B cell (primary cell): ENCODE measurements at regions not wholly inside any gene's neighbourhood (a gene's known extent, or its start where the extent isn't known, plus 50 kb on each side); places are given as distances from the start of the nearest gene placed in this dataset.

Experiments
- ATAC-seq: fragments of 200-7000 bp; cut with Tn5 transposase; one replicate; pipeline ENCODE4 v1.10.0; 2021; ENCODE audit warnings: low read depth, mild to moderate bottlenecking, moderate number of reproducible peaks, moderate library complexity
- CTCF ChIA-PET: fragments of 350-600 bp; sonication (Branson Sonifier 250); formaldehyde crosslinking; loops from one replicate; lab custom pipeline; 2021; ENCODE audit warnings: antibody characterized with exemption, inconsistent platforms; lab: Charles Lee
- POLR2A ChIA-PET: fragments of 350-600 bp; sonication (Branson Sonifier 250); formaldehyde crosslinking; loops from one replicate; lab custom pipeline; 2021; ENCODE audit warnings: antibody characterized with exemption; lab: Charles Lee
- DNase-seq: peaks from one replicate; pipeline ENCODE4 v3.0.0; 2013
- H2AFZ ChIP-seq: 2 replicates; pipeline ENCODE4 v1.6.1; 2012; ENCODE audit warnings: mild to moderate bottlenecking, low read depth, low read length; ENCODE audit not compliant: insufficient read depth, poor library complexity, severe bottlenecking
- H3K27ac ChIP-seq, 2 donors: 1 replicate in 1 of 2; 2 replicates in 1 of 2; pipeline ENCODE4 v1.5.1; 2012 to 2013; ENCODE audit warnings: low read length in 2 of 2, mild to moderate bottlenecking in 2 of 2, moderate library complexity in 1 of 2
- H3K27me3 ChIP-seq, 4 experiments: fragments of 200-600 bp in 1 of 4; sonication (generic) in 1 of 4; replicated peaks in 1 of 4; 1 replicate in 2 of 4; 2 replicates in 2 of 4; pipeline versions ENCODE4 v1.6.1 to v1.7.0; 2013 to 2016; ENCODE audit warnings: low read length in 3 of 4, mild to moderate bottlenecking in 2 of 4, mixed read lengths in 1 of 4, moderate library complexity in 1 of 4; ENCODE audit not compliant: insufficient read depth in 4 of 4, control insufficient read depth in 3 of 4; ENCODE audit errors: control extremely low read depth in 1 of 4
- H3K36me3 ChIP-seq, 2 experiments: replicated peaks in 1 of 2; 1 replicate in 1 of 2; 2 replicates in 1 of 2; pipeline versions ENCODE4 v1.6.1 to v1.7.1; 2013; ENCODE audit warnings: low read length in 1 of 2; ENCODE audit not compliant: insufficient read depth in 2 of 2, control insufficient read depth in 1 of 2; ENCODE audit errors: control extremely low read depth in 1 of 2, extremely low read depth in 1 of 2
- H3K4me1 ChIP-seq, 2 donors: fragments of 200-600 bp in 1 of 2; sonication (generic) in 1 of 2; 1 replicate in 1 of 2; 2 replicates in 1 of 2; pipeline versions ENCODE4 v1.5.1 to v1.6.1; 2013 to 2017; ENCODE audit warnings: low read length in 2 of 2; ENCODE audit not compliant: control insufficient read depth in 2 of 2, insufficient read depth in 2 of 2
- H3K4me2 ChIP-seq: replicated peaks from 2 replicates; pipeline ENCODE3; 2012; ENCODE audit warnings: mild to moderate bottlenecking, low read depth, low read length; ENCODE audit not compliant: poor library complexity, severe bottlenecking
- H3K4me3 ChIP-seq, 5 experiments: fragments of 200-600 bp in 1 of 5; sonication (generic) in 1 of 5; 1 replicate in 3 of 5; 2 replicates in 2 of 5; pipeline versions ENCODE4 v1.5.1 to v1.7.0; 2011 to 2016; ENCODE audit warnings: low read length in 4 of 5, mild to moderate bottlenecking in 4 of 5, low read depth in 2 of 5, control low read depth in 1 of 5, moderate library complexity in 1 of 5; ENCODE audit not compliant: insufficient read depth in 1 of 5; ENCODE audit errors: control extremely low read depth in 1 of 5, extremely low read depth in 1 of 5
- H3K79me2 ChIP-seq: fragments of 200-600 bp; sonication (generic); one replicate; pipeline ENCODE4 v1.6.0; 2016; ENCODE audit warnings: low read length; ENCODE audit not compliant: control insufficient read depth, insufficient read depth
- H3K9ac ChIP-seq: fragments of 200-600 bp; sonication (generic); 2 replicates; pipeline ENCODE4 v1.6.1; 2017; ENCODE audit warnings: mild to moderate bottlenecking, low read length, moderate library complexity
- H3K9me3 ChIP-seq, 3 donors: one replicate each; pipeline versions ENCODE4 v1.6.1 to v1.7.1; 2013; ENCODE audit warnings: low read length in 2 of 3; ENCODE audit not compliant: control insufficient read depth in 2 of 3, insufficient read depth in 1 of 3; ENCODE audit errors: control extremely low read depth in 1 of 3
- H4K20me1 ChIP-seq: 2 replicates; pipeline ENCODE4 v1.6.0; 2012; ENCODE audit warnings: mild to moderate bottlenecking, low read length; ENCODE audit not compliant: insufficient read depth, control insufficient read depth, poor library complexity, severe bottlenecking
- H3K27ac Mint-ChIP-seq: one replicate; pipeline ENCODE4 v1.8.0; 2021; ENCODE audit warnings: mixed read lengths
- H3K27me3 Mint-ChIP-seq: one replicate; pipeline ENCODE4 v1.8.0; 2021; ENCODE audit warnings: mixed read lengths
- H3K4me1 Mint-ChIP-seq: one replicate; pipeline ENCODE4 v1.8.0; 2021; ENCODE audit warnings: mixed read lengths
- H3K4me3 Mint-ChIP-seq: one replicate; pipeline ENCODE4 v1.8.0; 2021; ENCODE audit warnings: mixed read lengths
- H3K9me3 Mint-ChIP-seq: one replicate; pipeline ENCODE4 v1.8.0; 2022; ENCODE audit warnings: mixed read lengths; ENCODE audit not compliant: insufficient read depth
- EZH2 ChIP-seq: IDR thresholded peaks from 2 replicates; pipeline ENCODE4 v1.6.1; 2012; ENCODE audit warnings: borderline replicate concordance, low read depth, mild to moderate bottlenecking, moderate library complexity, low read length; ENCODE audit not compliant: insufficient read depth, poor library complexity, severe bottlenecking
- whole genome bisulfite sequencing: methylation state at CpG from one replicate; pipeline ENCODE4 v1.1.5; 2013; ENCODE audit warnings: missing lambda C conversion rate; ENCODE audit not compliant: insufficient coverage; 5-methylcytosine and 5-hydroxymethylcytosine counted together
- intact Hi-C: fragments of 100-400 bp; cut with micrococcal nuclease; formaldehyde crosslinking; loops from one replicate; pipeline ENCODE4 v1.10.0; 2022
- TF ChIP-seq, protein P1 (sequence below): fragments of 200-600 bp; IDR thresholded peaks from one replicate; pipeline ENCODE4 v1.8.0; 2022; ENCODE audit warnings: antibody characterized with exemption, mild to moderate bottlenecking

- no peak for ATAC-seq
- Mint-ChIP-seq H3K27me3 (no peaks in the 10 kb centered on the region), H3K9me3 (peaks cover 4% of the 10 kb centered on the region), H3K4me3 (no peak overlapping the region), H3K27ac (no peak overlapping the region), H3K4me1 (no peaks in the 10 kb centered on the region)
- no peak overlapping the region for H2AFZ ChIP-seq
- 89% methylated on average over 1 of the region's 2 CpGs for WGBS
- H3K9ac ChIP-seq, result no peak overlapping the region
- H3K36me3 ChIP-seq, result no peaks in the 10 kb centered on the region
- H3K4me1 ChIP-seq, result no peaks in the 10 kb centered on the region
- ChIA-PET CTCF (no interaction called here), POLR2A (no interaction called here)
- peaks cover 0 to 3% (median 0%) of the 10 kb centered on the region in 3 donors for H3K9me3 ChIP-seq
- no peak overlapping the region for H3K4me3 ChIP-seq
- no peaks in the 10 kb centered on the region for H4K20me1 ChIP-seq
- no peaks in the 10 kb centered on the region for H3K79me2 ChIP-seq
- no peak overlapping the region for H3K4me2 ChIP-seq
- TF ChIP-seq EZH2, result no peak
- TF ChIP-seq, protein P1, sequence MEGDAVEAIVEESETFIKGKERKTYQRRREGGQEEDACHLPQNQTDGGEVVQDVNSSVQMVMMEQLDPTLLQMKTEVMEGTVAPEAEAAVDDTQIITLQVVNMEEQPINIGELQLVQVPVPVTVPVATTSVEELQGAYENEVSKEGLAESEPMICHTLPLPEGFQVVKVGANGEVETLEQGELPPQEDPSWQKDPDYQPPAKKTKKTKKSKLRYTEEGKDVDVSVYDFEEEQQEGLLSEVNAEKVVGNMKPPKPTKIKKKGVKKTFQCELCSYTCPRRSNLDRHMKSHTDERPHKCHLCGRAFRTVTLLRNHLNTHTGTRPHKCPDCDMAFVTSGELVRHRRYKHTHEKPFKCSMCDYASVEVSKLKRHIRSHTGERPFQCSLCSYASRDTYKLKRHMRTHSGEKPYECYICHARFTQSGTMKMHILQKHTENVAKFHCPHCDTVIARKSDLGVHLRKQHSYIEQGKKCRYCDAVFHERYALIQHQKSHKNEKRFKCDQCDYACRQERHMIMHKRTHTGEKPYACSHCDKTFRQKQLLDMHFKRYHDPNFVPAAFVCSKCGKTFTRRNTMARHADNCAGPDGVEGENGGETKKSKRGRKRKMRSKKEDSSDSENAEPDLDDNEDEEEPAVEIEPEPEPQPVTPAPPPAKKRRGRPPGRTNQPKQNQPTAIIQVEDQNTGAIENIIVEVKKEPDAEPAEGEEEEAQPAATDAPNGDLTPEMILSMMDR, result no peak
- intact Hi-C loops, result no loop called here
- no peak for DNase-seq
- no peaks in the 10 kb centered on the region for H3K27me3 ChIP-seq
- H3K27ac ChIP-seq, result no peak overlapping the region
Observed at GRCh38 chr4:59729321-59729720, 1470.8 kb upstream of the ADGRL3 start.

GRCh38 chr4:59748433-59748832 is 1451.7 kb upstream of the ADGRL3 start:
- H3K9ac ChIP-seq, result no peak overlapping the region
- H2AFZ ChIP-seq, result no peak overlapping the region
- no peak overlapping the region for H3K4me2 ChIP-seq
- peaks cover 0 to 3% (median 0%) of the 10 kb centered on the region in 3 donors for H3K9me3 ChIP-seq
- H4K20me1 ChIP-seq, result no peaks in the 10 kb centered on the region
- no peak for ATAC-seq
- no CpG with 5 or more reads among the region's 1 CpG for WGBS
- no peaks in the 10 kb centered on the region for H3K27me3 ChIP-seq
- no peak overlapping the region for H3K4me3 ChIP-seq
- no peak overlapping the region for H3K27ac ChIP-seq
- no peaks in the 10 kb centered on the region for H3K79me2 ChIP-seq
- TF ChIP-seq, protein P1, result no peak
- no peak for TF ChIP-seq EZH2
- Mint-ChIP-seq H3K27ac (no peak overlapping the region), H3K4me1 (no peaks in the 10 kb centered on the region), H3K27me3 (no peaks in the 10 kb centered on the region), H3K9me3 (peaks cover 6% of the 10 kb centered on the region), H3K4me3 (no peak overlapping the region)
- CTCF ChIA-PET, result no interaction called here
- no peaks in the 10 kb centered on the region for H3K36me3 ChIP-seq
- intact Hi-C loops, result no loop called here
- POLR2A ChIA-PET, result no interaction called here
- H3K4me1 ChIP-seq, result no peaks in the 10 kb centered on the region
- no peak for DNase-seq
